HCT116 (cell line): ENCODE measurements at regions not wholly inside any gene's neighbourhood (a gene's known extent, or its start where the extent isn't known, plus 50 kb on each side); places are given as distances from the start of the nearest gene placed in this dataset.

Source experiments
- ATAC-seq: fragments of 200-7000 bp; cut with Tn5 transposase; 2 replicates; pipeline ENCODE4 v1.9.1; 2020; ENCODE audit warnings: mild to moderate bottlenecking, moderate library complexity
- BruUV-seq: library from RNA; stranded (reverse); fragments of 400-500 nt; replicated peaks from 2 replicates; lab custom pipeline; 2021; lab: Mats Ljungman, UMichigan
- CTCF ChIA-PET: fragments of 300-600 bp; sonication (Branson Sonifier 250); formaldehyde crosslinking; loops from one replicate; lab custom pipeline; 2021; ENCODE audit warnings: antibody characterized with exemption; lab: Charles Lee
- POLR2A ChIA-PET: fragments of 300-600, 350-600 bp; sonication (Branson Sonifier 250); formaldehyde crosslinking; loops from one replicate; lab custom pipeline; 2021; ENCODE audit warnings: antibody characterized with exemption; lab: Charles Lee
- RAD21 ChIA-PET, 2 experiments: fragments of 300-600 bp; sonication (Branson Sonifier 250); formaldehyde crosslinking; loops; one replicate each; lab custom pipeline; 2023; ENCODE audit warnings: low total read pairs in 2 of 2; ENCODE audit not compliant: uncharacterized antibody in 2 of 2, unreplicated experiment in 2 of 2, low non-redundant PET in 1 of 2; lab: Charles Lee
- DNase-seq: peaks from one replicate; pipeline ENCODE4 v3.0.0-alpha.2; 2010; ENCODE audit warnings: low read depth, low spot score
- H2AFZ ChIP-seq: fragments of 200-600 bp; shearing (Covaris generic), sonication (generic); 2 replicates; pipeline ENCODE4 v1.6.1; 2017; ENCODE audit warnings: low read depth, mixed run types, mixed read lengths, antibody characterized with exemption, low read length; ENCODE audit not compliant: poor library complexity, severe bottlenecking
- H3K27ac ChIP-seq: 2 replicates; pipeline ENCODE4 v1.5.1; 2012; ENCODE audit warnings: low read depth, low read length
- H3K27me3 ChIP-seq: fragments of 200-600 bp; sonication (generic); 2 replicates; pipeline ENCODE4 v1.6.1; 2016; ENCODE audit warnings: mixed run types, low read length, mixed read lengths; ENCODE audit not compliant: insufficient read depth
- H3K36me3 ChIP-seq, 2 experiments: fragments of 200-500 bp in 1 of 2; fragments of 200-600 bp in 1 of 2; sonication (Bioruptor generic) in 1 of 2; sonication (generic) in 1 of 2; 2 replicates each; pipeline versions ENCODE4 v1.5.1 to v1.6.1; 2014 to 2016; ENCODE audit warnings: low read length in 2 of 2, inconsistent platforms in 1 of 2, mixed read lengths in 1 of 2, mixed run types in 1 of 2; ENCODE audit not compliant: insufficient read depth in 2 of 2, control insufficient read depth in 1 of 2
- H3K4me1 ChIP-seq, 2 experiments: fragments of 200-600 bp in 1 of 2; sonication (generic) in 1 of 2; 2 replicates each; pipeline versions ENCODE4 v1.5.1 to v1.6.1; 2012 to 2017; ENCODE audit warnings: low read length in 2 of 2, inconsistent platforms in 1 of 2, mild to moderate bottlenecking in 1 of 2, mixed read lengths in 1 of 2, mixed run types in 1 of 2, moderate library complexity in 1 of 2; ENCODE audit not compliant: insufficient read depth in 2 of 2, control insufficient read depth in 1 of 2
- H3K4me2 ChIP-seq: fragments of 200-600 bp; sonication (generic); 2 replicates; pipeline ENCODE4 v1.6.1; 2017; ENCODE audit warnings: mixed run types, low read length, mixed read lengths
- H3K4me3 ChIP-seq, 2 experiments: fragments of 200-600 bp in 1 of 2; sonication (generic) in 1 of 2; replicated peaks in 1 of 2; 2 replicates each; pipeline ENCODE4 v1.5.1; 2011 to 2016; ENCODE audit warnings: low read length in 2 of 2, control low read depth in 1 of 2, low read depth in 1 of 2, mild to moderate bottlenecking in 1 of 2, mixed read lengths in 1 of 2, mixed run types in 1 of 2
- H3K79me2 ChIP-seq: fragments of 200-600 bp; sonication (generic); 2 replicates; pipeline ENCODE4 v1.6.1; 2017; ENCODE audit warnings: mild to moderate bottlenecking, mixed run types, low read length, moderate library complexity, mixed read lengths; ENCODE audit not compliant: insufficient read depth
- H3K9ac ChIP-seq: fragments of 200-600 bp; sonication (generic); 2 replicates; pipeline ENCODE4 v1.6.1; 2016; ENCODE audit warnings: low read length, mixed read lengths
- H3K9me2 ChIP-seq: fragments of 200-600 bp; sonication (generic), shearing (Covaris generic); 2 replicates; pipeline ENCODE4 v1.6.1; 2017; ENCODE audit warnings: mixed run types, mild to moderate bottlenecking, moderate library complexity; ENCODE audit not compliant: insufficient read depth
- H3K9me3 ChIP-seq, 2 experiments: fragments of 200-500 bp in 1 of 2; fragments of 200-600 bp in 1 of 2; sonication (Bioruptor generic) in 1 of 2; sonication (generic) in 1 of 2; 2 replicates each; pipeline ENCODE4 v1.6.1; 2014 to 2017; ENCODE audit warnings: low read length in 2 of 2, mixed read lengths in 2 of 2, inconsistent platforms in 1 of 2, low read depth in 1 of 2, mild to moderate bottlenecking in 1 of 2, mixed run types in 1 of 2, moderate library complexity in 1 of 2; ENCODE audit not compliant: control insufficient read depth in 1 of 2, insufficient read depth in 1 of 2
- H4K20me1 ChIP-seq: fragments of 200-600 bp; sonication (generic), shearing (Covaris generic); 2 replicates; pipeline ENCODE4 v1.6.1; 2017; ENCODE audit warnings: mixed run types, mild to moderate bottlenecking, moderate library complexity; ENCODE audit not compliant: insufficient read depth
- CBX3 ChIP-seq: IDR thresholded peaks from 2 replicates; pipeline ENCODE4 v1.6.1; 2012; ENCODE audit warnings: low read depth
- EGR1 ChIP-seq: IDR thresholded peaks from 2 replicates; pipeline ENCODE4 v1.6.1; 2012; ENCODE audit warnings: low read depth
- FOSL1 ChIP-seq: IDR thresholded peaks from 2 replicates; pipeline ENCODE4 v1.6.1; 2012; ENCODE audit warnings: low read depth
- JUND ChIP-seq: IDR thresholded peaks from 2 replicates; pipeline ENCODE4 v1.6.1; 2012
- POLR2A ChIP-seq: IDR thresholded peaks from 2 replicates; pipeline ENCODE4 v1.7.0; 2011; ENCODE audit warnings: borderline replicate concordance; ENCODE audit not compliant: insufficient read depth, insufficient read length; ENCODE audit errors: extremely low read depth
- POLR2AphosphoS5 ChIP-seq: IDR thresholded peaks from 2 replicates; pipeline ENCODE4 v1.6.1; 2011; ENCODE audit warnings: mild to moderate bottlenecking, low read depth, low read length, moderate library complexity
- RAD21 ChIP-seq: IDR thresholded peaks from 2 replicates; pipeline ENCODE4 v1.6.1; 2012; ENCODE audit warnings: low read depth, mild to moderate bottlenecking
- REST ChIP-seq: IDR thresholded peaks from 2 replicates; pipeline ENCODE4 v1.6.1; 2012; ENCODE audit warnings: low read depth
- SIN3A ChIP-seq: IDR thresholded peaks from 2 replicates; pipeline ENCODE4 v1.6.1; 2012; ENCODE audit warnings: low read depth
- SP1 ChIP-seq: IDR thresholded peaks from 2 replicates; pipeline ENCODE4 v1.6.1; 2012; ENCODE audit warnings: low read depth
- SRF ChIP-seq: IDR thresholded peaks from 2 replicates; pipeline ENCODE4 v1.6.1; 2012; ENCODE audit warnings: low read depth
- YY1 ChIP-seq: IDR thresholded peaks from 2 replicates; pipeline ENCODE4 v1.6.1; 2011; ENCODE audit warnings: low read length, low read depth, moderate library complexity, mild to moderate bottlenecking; ENCODE audit not compliant: insufficient replicate concordance; ENCODE audit errors: extremely low read depth
- ZBTB33 ChIP-seq: IDR thresholded peaks from 2 replicates; pipeline ENCODE4 v1.6.1; 2011; ENCODE audit warnings: mild to moderate bottlenecking, low read length, moderate library complexity; ENCODE audit not compliant: insufficient replicate concordance; ENCODE audit errors: extremely low read depth
- ZFX ChIP-seq: fragments of 450-650 bp; IDR thresholded peaks from 2 replicates; pipeline ENCODE4 v1.6.1; 2017
- ZNF274 ChIP-seq: fragments of 200-500 bp; sonication (Bioruptor generic); IDR thresholded peaks from 2 replicates; pipeline ENCODE4 v1.6.1; 2014; ENCODE audit warnings: mild to moderate bottlenecking, low read depth, low read length, inconsistent platforms
- intact Hi-C: fragments of 100-400 bp; cut with micrococcal nuclease; formaldehyde crosslinking; loops from 2 replicates; pipeline ENCODE4 v1.10.0; 2022

GRCh38 chr20:12913781-12914443, 94.9 kb upstream of the SPTLC3 start:
- intact Hi-C loops, result no loop called here
- CTCF ChIA-PET, result no interaction called here
- ATAC-seq (no peak), DNase-seq (no peak)
- no peak overlapping the region for H3K4me2 ChIP-seq
- no peak overlapping the region for H3K9ac ChIP-seq
- no peak overlapping the region for H2AFZ ChIP-seq
- H3K4me3 ChIP-seq, result no peak overlapping the region
- RAD21 ChIA-PET, result no interaction called here
- no peak overlapping the region for H3K27ac ChIP-seq
- no peaks in the 10 kb centered on the region for H3K9me2 ChIP-seq
- no peaks in the 10 kb centered on the region for H3K79me2 ChIP-seq
- no peaks in the 10 kb centered on the region for H3K36me3 ChIP-seq
- no peaks in the 10 kb centered on the region for H3K4me1 ChIP-seq
- no peaks in the 10 kb centered on the region for H3K27me3 ChIP-seq
- POLR2A ChIA-PET, result no interaction called here
- H3K9me3 ChIP-seq, result no peaks in the 10 kb centered on the region
- BruUV-seq, result no TSS peak
- TF ChIP-seq JUND (no peak), ZBTB33 (no peak), RAD21 (no peak), SP1 (no peak), YY1 (no peak), POLR2AphosphoS5 (no peak), SRF (no peak), REST (no peak), POLR2A (no peak), ZNF274 (no peak), ZFX (no peak), EGR1 (no peak), CBX3 (no peak), FOSL1 (no peak), SIN3A (no peak)
- no peaks in the 10 kb centered on the region for H4K20me1 ChIP-seq
